ENCODE measurements at regions not wholly inside any gene's neighbourhood (a gene's known extent, or its start where the extent isn't known, plus 50 kb on each side); places are given as distances from the start of the nearest gene placed in this dataset.
"Not testable (repeated sequence)": the region's sequence is repeated elsewhere in the genome, so short reads cannot be mapped to it uniquely, and the experiment has no call there.

GRCh38 chr3:156036258-156037053 is 83.9 kb upstream of the KCNAB1 start:
- no peak overlapping the region for H3K4me3 Mint-ChIP-seq
- no peaks in the 10 kb centered on the region for H3K36me3 Mint-ChIP-seq (ENCODE audit: insufficient read depth)

GRCh38 chr3:156037356-156037755 is 83.0 kb upstream of the KCNAB1 start:
- Mint-ChIP-seq H3K36me3 (ENCODE audit: insufficient read depth) (no peaks in the 10 kb centered on the region), H3K27ac (no peak overlapping the region), H3K4me3 (no peak overlapping the region), H3K4me1 (ENCODE audit: low read depth in 2 of 2) (peaks cover 0 to 2% of the 10 kb centered on the region in 2 donors), H3K9me3 (no peaks in the 10 kb centered on the region), H3K27me3 (peaks cover 7 to 19% of the 10 kb centered on the region in 2 donors)
- ATAC-seq (replicated peaks) (no peak), DNase-seq (no peak)

More at GRCh38 chr3:156036258-156037053, 83.9 kb upstream of the KCNAB1 start:
- Mint-ChIP-seq H3K27ac (no peak overlapping the region), H3K9me3 (no peaks in the 10 kb centered on the region), H3K27me3 (peaks cover 11 to 17% of the 10 kb centered on the region in 2 donors), H3K4me1 (ENCODE audit: low read depth in 2 of 2) (peaks cover 0 to 2% of the 10 kb centered on the region in 2 donors)
- DNase-seq (no peak), ATAC-seq (replicated peaks) (no peak)

DNA sequence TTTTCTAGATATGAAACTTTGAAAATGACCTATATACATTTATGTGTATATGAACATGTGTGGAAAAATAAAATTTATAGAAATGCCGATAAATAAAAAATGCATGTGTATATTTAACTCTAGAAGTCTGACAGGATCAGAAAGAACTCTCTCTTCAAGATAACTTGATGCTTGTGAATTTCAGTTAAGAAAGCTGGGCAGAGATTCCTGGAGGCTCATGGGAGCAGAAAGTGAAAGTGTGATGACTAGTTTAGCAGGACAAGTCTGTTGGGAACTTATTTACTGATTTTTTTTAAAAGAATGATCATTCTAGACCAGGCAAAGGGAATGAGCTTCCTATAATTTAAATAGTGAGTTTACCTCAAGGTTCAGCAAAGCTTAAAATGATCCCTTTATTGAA is 81.5 kb upstream of the KCNAB1 start:
- H3K27me3 Mint-ChIP-seq: peaks cover 7 to 30% of the 10 kb centered on the region in 2 donors
- peaks cover 0 to 2% of the 10 kb centered on the region in 2 donors for H3K4me1 Mint-ChIP-seq (ENCODE audit: low read depth in 2 of 2)
- no peak for ATAC-seq (replicated peaks)
- H3K4me3 Mint-ChIP-seq: no peak overlapping the region
- H3K27ac Mint-ChIP-seq: no peak overlapping the region
- H3K9me3 Mint-ChIP-seq: no peaks in the 10 kb centered on the region
- H3K36me3 Mint-ChIP-seq (ENCODE audit: insufficient read depth): no peaks in the 10 kb centered on the region
- DNase-seq: no peak

DNA sequence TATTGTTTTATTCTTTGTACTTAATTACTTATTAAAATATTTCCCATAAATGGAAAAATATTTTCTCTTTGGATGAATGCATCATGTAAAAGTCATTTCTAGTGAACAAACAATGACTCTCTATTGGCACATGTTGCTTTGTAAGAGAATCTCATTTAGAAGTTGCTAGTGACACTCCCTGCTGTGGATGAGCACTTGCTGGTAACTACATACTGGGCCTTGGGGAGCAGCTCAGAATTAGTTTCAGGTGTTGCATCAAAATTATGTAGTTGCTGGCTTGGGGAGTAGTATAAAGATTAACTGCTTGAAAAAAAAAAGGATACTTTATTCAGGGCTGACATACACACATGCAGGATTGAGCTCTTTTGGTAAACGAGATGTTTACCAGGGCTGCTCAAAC is 80.3 kb upstream of the KCNAB1 start:
- no peak for ATAC-seq (replicated peaks)
- H3K27ac Mint-ChIP-seq: no peak overlapping the region
- H3K27me3 Mint-ChIP-seq: peaks cover 7 to 30% of the 10 kb centered on the region in 2 donors

GRCh38 chr3:156041216-156041841 is 79.0 kb upstream of the KCNAB1 start:
- H3K27ac Mint-ChIP-seq; H3K36me3 Mint-ChIP-seq (ENCODE audit: insufficient read depth); H3K4me3 Mint-ChIP-seq; DNase-seq; ATAC-seq (replicated peaks); H3K4me1 Mint-ChIP-seq (ENCODE audit: low read depth in 2 of 2); H3K9me3 Mint-ChIP-seq: not testable (repeated sequence)
- peaks cover 0 to 22% of the 10 kb centered on the region in 2 donors for H3K27me3 Mint-ChIP-seq

More for the DNA sequence above, 80.3 kb upstream of the KCNAB1 start:
- H3K36me3 Mint-ChIP-seq (ENCODE audit: insufficient read depth): no peaks in the 10 kb centered on the region
- H3K4me1 Mint-ChIP-seq (ENCODE audit: low read depth in 2 of 2): peaks cover 0 to 2% of the 10 kb centered on the region in 2 donors
- no peak for DNase-seq
- no peak overlapping the region for H3K4me3 Mint-ChIP-seq
- H3K9me3 Mint-ChIP-seq: no peaks in the 10 kb centered on the region

GRCh38 chr3:156041856-156042255 is 78.5 kb upstream of the KCNAB1 start:
- H3K27me3 Mint-ChIP-seq: peaks cover 0 to 22% of the 10 kb centered on the region in 2 donors
- ATAC-seq (replicated peaks); DNase-seq; H3K4me1 Mint-ChIP-seq (ENCODE audit: low read depth in 2 of 2); H3K27ac Mint-ChIP-seq; H3K36me3 Mint-ChIP-seq (ENCODE audit: insufficient read depth); H3K4me3 Mint-ChIP-seq; H3K9me3 Mint-ChIP-seq: not testable (repeated sequence)

- H3K36me3 Mint-ChIP-seq (ENCODE audit: insufficient read depth); ATAC-seq (replicated peaks); H3K4me1 Mint-ChIP-seq (ENCODE audit: low read depth in 2 of 2); H3K27ac Mint-ChIP-seq; H3K4me3 Mint-ChIP-seq; H3K9me3 Mint-ChIP-seq: not testable (repeated sequence)
- H3K27me3 Mint-ChIP-seq: peaks cover 10 to 18% of the 10 kb centered on the region in 2 donors
- DNase-seq: peak; percentile 25 to 39 (median 38)
Measured at GRCh38 chr3:156043832-156044633, 76.3 kb upstream of the KCNAB1 start.

GRCh38 chr3:156044634-156044975 is 75.8 kb upstream of the KCNAB1 start:
- peaks cover 15 to 24% of the 10 kb centered on the region in 2 donors for H3K27me3 Mint-ChIP-seq
- no peak overlapping the region for H3K27ac Mint-ChIP-seq
- no peak for ATAC-seq (replicated peaks)

GRCh38 chr3:156048483-156048882 is 71.9 kb upstream of the KCNAB1 start:
- not testable (repeated sequence) for H3K4me3 Mint-ChIP-seq; H3K36me3 Mint-ChIP-seq (ENCODE audit: insufficient read depth); H3K27ac Mint-ChIP-seq; DNase-seq; H3K9me3 Mint-ChIP-seq; H3K4me1 Mint-ChIP-seq (ENCODE audit: low read depth in 2 of 2); ATAC-seq (replicated peaks)
- peaks cover 32 to 33% of the 10 kb centered on the region in 2 donors for H3K27me3 Mint-ChIP-seq

More at GRCh38 chr3:156044634-156044975, 75.8 kb upstream of the KCNAB1 start:
- DNase-seq: no peak
- no peaks in the 10 kb centered on the region for H3K9me3 Mint-ChIP-seq
- no peaks in the 10 kb centered on the region for H3K36me3 Mint-ChIP-seq (ENCODE audit: insufficient read depth)
- H3K4me1 Mint-ChIP-seq (ENCODE audit: low read depth in 2 of 2): no peaks in the 10 kb centered on the region
- no peak overlapping the region for H3K4me3 Mint-ChIP-seq

DNA sequence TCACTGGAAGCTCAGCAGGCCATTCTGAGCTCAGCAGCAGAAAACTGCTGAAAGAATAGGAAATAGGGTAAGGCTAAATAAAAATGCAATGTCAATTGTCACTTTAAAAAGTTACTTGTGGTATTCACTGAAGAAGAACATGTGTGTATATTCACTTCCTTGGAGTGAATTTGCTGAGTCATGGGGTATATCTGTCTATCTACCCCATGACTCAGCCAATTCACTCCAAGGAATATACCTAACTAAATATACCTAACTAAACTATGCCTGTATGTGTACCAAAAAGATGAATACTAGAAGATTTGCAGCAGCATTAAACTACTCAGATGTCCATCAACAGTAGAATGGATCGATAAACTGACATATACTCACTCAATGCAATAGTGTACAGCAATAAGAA is 69.5 kb upstream of the KCNAB1 start:
- ATAC-seq (replicated peaks): no peak
- H3K9me3 Mint-ChIP-seq: no peaks in the 10 kb centered on the region
- DNase-seq: no peak
- H3K4me3 Mint-ChIP-seq: no peak overlapping the region
- H3K36me3 Mint-ChIP-seq (ENCODE audit: insufficient read depth): no peaks in the 10 kb centered on the region
- peaks cover 40 to 52% of the 10 kb centered on the region in 2 donors for H3K27me3 Mint-ChIP-seq
- H3K27ac Mint-ChIP-seq: no peak overlapping the region
- H3K4me1 Mint-ChIP-seq (ENCODE audit: low read depth in 2 of 2): no peaks in the 10 kb centered on the region

DNA sequence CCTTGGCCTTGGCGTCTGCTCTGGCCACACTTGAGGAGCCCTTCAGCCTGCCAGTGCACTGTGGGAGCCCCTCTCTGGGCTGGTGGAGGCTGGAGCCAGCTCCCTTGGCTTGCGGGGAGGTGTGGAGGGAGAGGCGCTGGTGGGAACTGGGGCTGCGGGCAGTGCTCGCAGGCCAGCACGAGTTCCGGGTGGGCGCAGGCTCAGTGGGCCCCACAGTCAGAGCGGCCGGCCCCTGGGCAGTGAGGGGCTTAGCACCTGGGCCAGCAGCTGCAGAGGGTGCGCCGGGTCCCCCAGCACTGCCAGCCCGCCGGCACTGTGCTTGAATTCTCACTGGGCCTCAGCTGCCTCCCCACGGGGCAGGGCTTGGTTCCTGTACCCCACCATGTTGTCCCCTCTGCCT is 68.7 kb upstream of the KCNAB1 start:
- H3K27me3 Mint-ChIP-seq: peaks cover 40 to 60% of the 10 kb centered on the region in 2 donors
- H3K4me3 Mint-ChIP-seq: no peak overlapping the region
- H3K27ac Mint-ChIP-seq: no peak overlapping the region
- H3K4me1 Mint-ChIP-seq (ENCODE audit: low read depth in 2 of 2): no peaks in the 10 kb centered on the region
- H3K9me3 Mint-ChIP-seq: no peaks in the 10 kb centered on the region
- H3K36me3 Mint-ChIP-seq (ENCODE audit: insufficient read depth): peaks cover 3% of the 10 kb centered on the region
- no peak for DNase-seq
- ATAC-seq (replicated peaks): no peak

DNA sequence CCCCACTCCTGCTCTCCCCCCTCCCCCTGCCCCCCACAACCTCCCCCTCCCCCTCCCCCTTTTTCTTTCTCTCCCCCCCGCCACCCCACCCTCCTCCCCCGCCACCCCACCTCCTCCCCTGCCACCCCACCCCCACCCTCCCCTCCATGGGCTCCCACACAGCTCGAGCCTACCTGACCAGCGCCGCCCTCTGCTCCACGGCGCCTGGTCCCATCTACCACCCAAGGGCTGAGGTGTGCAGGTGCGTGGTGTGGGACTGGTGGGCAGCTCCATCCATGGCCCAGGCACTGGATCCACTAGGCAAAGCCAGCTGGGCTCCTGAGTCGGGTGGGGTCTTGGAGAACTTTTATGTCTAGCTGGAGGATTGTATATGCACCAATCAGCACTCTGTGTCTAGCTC is 68.3 kb upstream of the KCNAB1 start:
- Mint-ChIP-seq H3K4me1 (ENCODE audit: low read depth in 2 of 2) (no peaks in the 10 kb centered on the region), H3K4me3 (no peak overlapping the region), H3K27ac (no peak overlapping the region), H3K36me3 (ENCODE audit: insufficient read depth) (peaks cover 3% of the 10 kb centered on the region), H3K27me3 (peaks cover 38 to 64% of the 10 kb centered on the region in 2 donors), H3K9me3 (no peaks in the 10 kb centered on the region)
- DNase-seq: no peak
- ATAC-seq (replicated peaks): no peak

DNA sequence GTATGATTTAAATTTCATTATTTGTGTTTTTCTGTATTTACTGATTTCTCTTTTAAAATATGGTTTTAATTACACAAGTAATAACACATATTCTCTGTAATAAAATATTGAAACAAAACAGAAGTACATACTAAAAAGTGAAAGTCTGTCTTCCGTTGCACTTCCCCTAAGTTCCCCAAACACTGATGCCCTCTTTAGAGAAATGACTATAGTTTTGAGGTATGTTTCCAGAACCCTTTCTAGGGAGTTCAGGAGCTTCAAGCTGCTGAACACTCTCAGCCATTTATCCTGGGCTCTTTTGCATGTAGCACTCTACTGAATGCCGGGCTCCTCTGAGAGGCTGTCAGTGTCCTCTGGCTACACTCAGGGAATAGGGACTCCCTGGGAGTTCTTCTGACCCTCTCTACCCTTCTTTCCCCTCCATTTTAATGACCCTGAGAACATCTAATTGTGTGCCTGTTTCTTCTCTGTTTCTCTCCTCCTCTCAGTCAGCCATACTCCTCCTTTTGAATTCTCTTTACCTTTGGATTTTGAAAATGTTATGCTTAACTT is 60.4 kb upstream of the KCNAB1 start:
- Mint-ChIP-seq H3K27ac (no peak overlapping the region), H3K4me1 (ENCODE audit: low read depth in 2 of 2) (no peaks in the 10 kb centered on the region), H3K4me3 (no peak overlapping the region), H3K36me3 (ENCODE audit: insufficient read depth) (peaks cover 3% of the 10 kb centered on the region), H3K9me3 (no peaks in the 10 kb centered on the region), H3K27me3 (peaks cover 2 to 52% of the 10 kb centered on the region in 2 donors)
- no peak for DNase-seq
- ATAC-seq (replicated peaks): no peak

All from effector memory CD8-positive, alpha-beta T cell (primary cell).